ENCODE measurements at regions not wholly inside any gene's neighbourhood (a gene's known extent, or its start where the extent isn't known, plus 50 kb on each side); places are given as distances from the start of the nearest gene placed in this dataset.
"Not testable (repeated sequence)": the region's sequence is repeated elsewhere in the genome, so short reads cannot be mapped to it uniquely, and the experiment has no call there.

DNA sequence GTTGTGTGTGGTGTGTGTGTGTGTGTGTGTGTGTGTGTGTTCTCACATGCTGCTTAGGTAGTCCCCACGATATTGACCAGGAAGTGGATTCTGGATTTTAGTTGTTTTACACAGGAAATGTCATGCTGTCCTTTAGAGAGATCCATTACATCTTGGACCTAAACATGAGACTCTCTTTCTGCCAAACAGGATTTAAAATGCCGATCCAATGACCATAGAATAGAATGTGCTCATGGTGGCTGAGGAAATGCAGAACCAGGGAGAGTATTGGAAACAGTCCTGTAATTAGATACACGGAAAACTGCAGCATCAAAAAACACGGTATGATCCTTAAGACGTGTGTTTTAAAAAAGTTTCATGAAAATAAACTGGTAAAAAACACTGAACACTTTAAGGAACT is 347.8 kb upstream of the FRG1 start:
- DNase-seq (ENCODE audit: low read depth), result no peak
- TF ChIP-seq, protein P1, sequence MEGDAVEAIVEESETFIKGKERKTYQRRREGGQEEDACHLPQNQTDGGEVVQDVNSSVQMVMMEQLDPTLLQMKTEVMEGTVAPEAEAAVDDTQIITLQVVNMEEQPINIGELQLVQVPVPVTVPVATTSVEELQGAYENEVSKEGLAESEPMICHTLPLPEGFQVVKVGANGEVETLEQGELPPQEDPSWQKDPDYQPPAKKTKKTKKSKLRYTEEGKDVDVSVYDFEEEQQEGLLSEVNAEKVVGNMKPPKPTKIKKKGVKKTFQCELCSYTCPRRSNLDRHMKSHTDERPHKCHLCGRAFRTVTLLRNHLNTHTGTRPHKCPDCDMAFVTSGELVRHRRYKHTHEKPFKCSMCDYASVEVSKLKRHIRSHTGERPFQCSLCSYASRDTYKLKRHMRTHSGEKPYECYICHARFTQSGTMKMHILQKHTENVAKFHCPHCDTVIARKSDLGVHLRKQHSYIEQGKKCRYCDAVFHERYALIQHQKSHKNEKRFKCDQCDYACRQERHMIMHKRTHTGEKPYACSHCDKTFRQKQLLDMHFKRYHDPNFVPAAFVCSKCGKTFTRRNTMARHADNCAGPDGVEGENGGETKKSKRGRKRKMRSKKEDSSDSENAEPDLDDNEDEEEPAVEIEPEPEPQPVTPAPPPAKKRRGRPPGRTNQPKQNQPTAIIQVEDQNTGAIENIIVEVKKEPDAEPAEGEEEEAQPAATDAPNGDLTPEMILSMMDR (IDR thresholded peaks at IDR 0.05; ENCODE audit: insufficient read depth, low read depth, low read length, missing control alignments), result no peak
- H3K4me3 ChIP-seq (ENCODE audit: low read depth, low read length), result no peak overlapping the region

DNA sequence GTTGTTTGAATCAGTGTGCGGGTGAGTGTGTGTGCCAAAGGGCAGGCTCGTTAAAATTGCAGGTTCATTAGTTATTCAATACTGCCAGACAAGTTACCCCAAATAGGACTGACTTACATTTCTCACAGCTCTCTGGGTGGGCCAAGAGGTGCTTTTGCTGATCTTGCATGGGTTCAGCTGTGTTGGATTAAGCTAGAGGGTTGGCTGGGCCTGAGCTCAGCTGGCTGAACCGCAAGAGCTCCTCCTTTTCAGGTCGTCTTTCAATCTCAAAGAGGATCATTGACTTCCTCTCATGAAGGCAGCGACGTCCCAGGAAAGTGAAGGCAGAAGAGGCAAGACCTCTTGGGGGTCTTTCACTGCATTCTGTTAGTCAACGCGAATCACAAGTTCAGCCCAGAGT is 343.3 kb upstream of the FRG1 start:
- DNase-seq (ENCODE audit: low read depth), result no peak
- H3K4me3 ChIP-seq (ENCODE audit: low read depth, low read length), result no peak overlapping the region
- TF ChIP-seq, protein P1 (IDR thresholded peaks at IDR 0.05; ENCODE audit: insufficient read depth, low read depth, low read length, missing control alignments), result no peak

- H3K4me3 ChIP-seq (ENCODE audit: low read depth, low read length), result no peak overlapping the region
- TF ChIP-seq, protein P1 (IDR thresholded peaks at IDR 0.05; ENCODE audit: insufficient read depth, low read depth, low read length, missing control alignments), result no peak
- no peak for DNase-seq (ENCODE audit: low read depth)
Measured at GRCh38 chr4:189600264-189600663, 340.4 kb upstream of the FRG1 start.

DNA sequence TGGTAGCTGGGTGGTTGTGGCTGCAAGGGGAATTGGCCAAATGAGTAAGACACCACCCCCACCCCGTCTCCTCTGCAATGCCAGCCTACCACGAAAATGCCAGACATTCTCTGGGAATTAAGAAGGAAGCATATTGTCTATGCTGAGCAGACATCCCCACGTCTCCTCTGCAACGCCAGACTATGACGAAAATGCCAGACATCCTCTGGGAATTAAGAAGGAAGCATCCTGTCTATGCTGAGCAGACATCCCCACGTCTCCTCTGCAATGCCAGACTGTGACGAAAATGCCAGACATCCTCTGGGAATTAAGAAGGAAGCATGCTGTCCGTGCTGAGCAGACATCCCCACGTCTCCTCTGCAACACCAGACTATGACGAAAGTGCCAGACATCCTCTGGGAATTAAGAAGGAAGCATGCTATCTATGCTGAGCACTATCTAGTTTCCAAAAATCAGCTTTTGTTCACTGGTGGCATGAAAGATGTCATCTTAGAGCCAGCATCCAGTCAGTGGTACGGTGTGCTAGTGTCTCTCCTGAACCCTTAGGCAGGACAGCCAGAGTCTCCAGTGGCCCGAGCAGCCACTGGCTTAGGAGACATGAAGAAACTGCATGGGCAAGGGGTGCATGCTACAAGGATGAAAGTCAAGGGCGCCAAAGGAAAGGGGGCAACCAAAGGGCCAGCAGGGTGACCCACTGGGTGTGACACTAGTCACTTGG is 339.8 kb upstream of the FRG1 start:
- DNase-seq (ENCODE audit: low read depth), result no peak
- no peak overlapping the region for H3K4me3 ChIP-seq (ENCODE audit: low read depth, low read length)
- TF ChIP-seq, protein P1 (IDR thresholded peaks at IDR 0.05; ENCODE audit: insufficient read depth, low read depth, low read length, missing control alignments), result no peak

DNA sequence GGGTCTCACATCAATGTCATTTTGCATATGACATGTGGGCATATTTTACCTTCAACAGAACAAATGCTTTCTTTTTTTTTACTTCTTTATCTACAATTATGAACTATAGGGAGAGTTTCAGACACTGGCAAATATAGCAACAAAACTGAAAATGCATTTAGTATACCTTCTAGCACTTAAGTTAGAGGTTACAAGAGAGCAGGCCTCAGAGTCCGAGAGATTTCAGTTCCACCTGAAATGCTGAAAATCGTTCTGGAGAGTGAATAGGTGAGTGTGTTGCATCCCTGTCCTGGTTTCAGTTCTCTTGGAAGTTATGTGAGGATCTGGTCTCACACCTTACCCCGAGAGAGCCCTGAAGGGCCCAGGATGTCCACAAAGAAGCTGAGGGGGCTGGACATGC is 337.8 kb upstream of the FRG1 start:
- DNase-seq (ENCODE audit: low read depth); H3K4me3 ChIP-seq (ENCODE audit: low read depth, low read length): not testable (repeated sequence)

GRCh38 chr4:189610571-189610970 is 330.1 kb upstream of the FRG1 start:
- not testable (repeated sequence) for DNase-seq (ENCODE audit: low read depth); H3K4me3 ChIP-seq (ENCODE audit: low read depth, low read length)

- TF ChIP-seq, protein P1 (IDR thresholded peaks at IDR 0.05; ENCODE audit: insufficient read depth, low read depth, low read length, missing control alignments), result no peak
- DNase-seq (ENCODE audit: low read depth), result no peak
- no peak overlapping the region for H3K4me3 ChIP-seq (ENCODE audit: low read depth, low read length)
Measured at GRCh38 chr4:189613207-189613606, 327.5 kb upstream of the FRG1 start.

GRCh38 chr4:189615217-189615663 is 325.4 kb upstream of the FRG1 start:
- TF ChIP-seq, protein P1 (IDR thresholded peaks at IDR 0.05; ENCODE audit: insufficient read depth, low read depth, low read length, missing control alignments), result no peak
- DNase-seq (ENCODE audit: low read depth), result no peak
- H3K4me3 ChIP-seq (ENCODE audit: low read depth, low read length), result no peak overlapping the region

DNA sequence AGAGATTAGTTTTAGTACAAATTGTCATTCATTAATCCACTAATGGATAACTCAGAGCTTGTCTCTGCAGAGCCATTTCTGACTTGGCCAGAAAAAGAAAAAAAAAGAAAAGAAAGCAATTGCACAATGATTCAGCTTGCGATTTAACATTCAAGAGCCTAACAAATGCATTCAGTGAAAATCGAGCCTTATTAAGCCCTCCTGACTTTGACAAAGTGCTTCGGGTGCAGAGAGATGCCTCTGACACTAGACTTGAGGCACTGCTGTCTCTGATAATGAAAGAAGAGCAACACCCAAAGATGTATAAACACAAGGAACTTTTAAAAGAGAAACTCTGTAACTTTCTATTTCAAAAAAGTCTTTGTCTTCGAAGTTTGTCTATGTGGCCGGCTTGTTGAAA is 322.9 kb upstream of the FRG1 start:
- DNase-seq (ENCODE audit: low read depth), result not testable (repeated sequence)

DNA sequence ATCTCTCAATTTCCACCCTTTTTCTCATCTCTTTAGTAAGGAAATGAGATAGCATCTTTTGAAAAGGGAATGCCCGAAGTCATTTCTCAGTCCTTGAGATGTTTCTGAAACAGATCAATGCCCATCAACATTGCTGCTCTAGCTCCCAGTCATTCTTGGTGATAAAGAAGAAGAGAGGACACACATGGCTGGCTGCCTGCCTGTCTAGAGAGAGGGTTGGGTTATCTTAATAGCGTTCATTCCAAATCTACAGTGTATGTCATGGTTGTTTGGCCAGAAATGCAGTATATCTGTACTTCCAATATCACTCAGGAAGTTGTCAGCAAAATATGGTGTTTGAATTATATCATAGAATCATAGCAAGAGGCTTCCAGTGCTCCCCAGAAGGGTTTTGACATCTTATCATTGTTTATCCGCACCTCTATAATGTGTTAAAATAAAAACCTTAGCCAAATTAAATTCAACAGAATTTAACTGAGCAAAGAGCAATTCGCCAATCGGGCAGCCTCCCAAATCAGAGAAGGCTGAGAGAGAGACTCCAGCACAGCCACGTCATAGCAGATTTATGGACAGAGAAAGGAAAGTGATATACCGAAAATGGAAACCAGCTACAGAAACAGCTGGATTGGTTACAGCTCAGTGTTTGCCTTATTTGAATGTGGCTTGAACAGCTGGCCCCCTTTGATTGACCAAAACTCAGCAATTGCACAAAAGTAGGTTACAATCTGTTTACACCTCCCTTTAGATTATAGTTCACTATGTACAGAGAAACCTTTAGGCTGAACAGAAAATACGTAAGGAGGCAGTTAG is 321.0 kb upstream of the FRG1 start:
- H3K4me3 ChIP-seq (ENCODE audit: low read depth, low read length); DNase-seq (ENCODE audit: low read depth): not testable (repeated sequence)

More for the DNA sequence above, 322.9 kb upstream of the FRG1 start:
- H3K4me3 ChIP-seq (ENCODE audit: low read depth, low read length), result not testable (repeated sequence)

- DNase-seq (ENCODE audit: low read depth); H3K4me3 ChIP-seq (ENCODE audit: low read depth, low read length): not testable (repeated sequence)
Measured at GRCh38 chr4:189622574-189622973, 318.1 kb upstream of the FRG1 start.
